Neural cell (in vitro differentiated cells): ENCODE measurements at regions not wholly inside any gene's neighbourhood (a gene's known extent, or its start where the extent isn't known, plus 50 kb on each side); places are given as distances from the start of the nearest gene placed in this dataset.

Source experiments
- EP300 ChIP-seq: fragments of 450-650 bp; conservative IDR thresholded peaks from 2 replicates; pipeline ENCODE4 v1.6.1; 2014; ENCODE audit warnings: antibody characterized with exemption, mild to moderate bottlenecking, moderate library complexity; ENCODE audit not compliant: poor library complexity, severe bottlenecking
- TF ChIP-seq, protein P1 (sequence below): fragments of 450-650 bp; IDR thresholded peaks from 2 replicates; pipeline ENCODE4 v1.5.1; 2014; ENCODE audit warnings: antibody characterized with exemption, mild to moderate bottlenecking, moderate library complexity; ENCODE audit not compliant: poor library complexity, severe bottlenecking

GRCh38 chrX:121322159-121322558 is 274.7 kb downstream of the GLUD2 start:
- TF ChIP-seq EP300: no peak
- TF ChIP-seq, protein P1, sequence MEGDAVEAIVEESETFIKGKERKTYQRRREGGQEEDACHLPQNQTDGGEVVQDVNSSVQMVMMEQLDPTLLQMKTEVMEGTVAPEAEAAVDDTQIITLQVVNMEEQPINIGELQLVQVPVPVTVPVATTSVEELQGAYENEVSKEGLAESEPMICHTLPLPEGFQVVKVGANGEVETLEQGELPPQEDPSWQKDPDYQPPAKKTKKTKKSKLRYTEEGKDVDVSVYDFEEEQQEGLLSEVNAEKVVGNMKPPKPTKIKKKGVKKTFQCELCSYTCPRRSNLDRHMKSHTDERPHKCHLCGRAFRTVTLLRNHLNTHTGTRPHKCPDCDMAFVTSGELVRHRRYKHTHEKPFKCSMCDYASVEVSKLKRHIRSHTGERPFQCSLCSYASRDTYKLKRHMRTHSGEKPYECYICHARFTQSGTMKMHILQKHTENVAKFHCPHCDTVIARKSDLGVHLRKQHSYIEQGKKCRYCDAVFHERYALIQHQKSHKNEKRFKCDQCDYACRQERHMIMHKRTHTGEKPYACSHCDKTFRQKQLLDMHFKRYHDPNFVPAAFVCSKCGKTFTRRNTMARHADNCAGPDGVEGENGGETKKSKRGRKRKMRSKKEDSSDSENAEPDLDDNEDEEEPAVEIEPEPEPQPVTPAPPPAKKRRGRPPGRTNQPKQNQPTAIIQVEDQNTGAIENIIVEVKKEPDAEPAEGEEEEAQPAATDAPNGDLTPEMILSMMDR: no peak
